H1 (cell line): ENCODE measurements at regions not wholly inside any gene's neighbourhood (a gene's known extent, or its start where the extent isn't known, plus 50 kb on each side); places are given as distances from the start of the nearest gene placed in this dataset.

Experiments
- BACH1 ChIP-seq: IDR thresholded peaks from 2 replicates; pipeline ENCODE4 v1.6.1; 2012; ENCODE audit warnings: low read length, improper control_type of control experiment
- CHD2 ChIP-seq: IDR thresholded peaks from 2 replicates; pipeline ENCODE4 v1.6.1; 2012; ENCODE audit warnings: low read length, improper control_type of control experiment
- CHD7 ChIP-seq: fragments of 300-600 bp; sonication (generic); IDR thresholded peaks from 2 replicates; pipeline ENCODE4 v1.7.1; 2012; ENCODE audit warnings: low read length, moderate library complexity, mild to moderate bottlenecking, inconsistent platforms; ENCODE audit not compliant: insufficient replicate concordance
- EP300 ChIP-seq, 2 experiments: IDR thresholded peaks; 1 replicate in 1 of 2; 2 replicates in 1 of 2; pipeline ENCODE4 v1.6.1; 2011 to 2012; ENCODE audit warnings: low read depth in 2 of 2, low read length in 2 of 2, mild to moderate bottlenecking in 2 of 2, borderline replicate concordance in 1 of 2, inconsistent platforms in 1 of 2, moderate library complexity in 1 of 2
- FOSL1 ChIP-seq: IDR thresholded peaks from 2 replicates; pipeline ENCODE4 v1.6.1; 2011; ENCODE audit warnings: mild to moderate bottlenecking, low read depth, low read length, moderate library complexity; ENCODE audit not compliant: insufficient read depth
- KDM1A ChIP-seq: fragments of 200-600, 300-600 bp; sonication (generic); IDR thresholded peaks from 2 replicates; pipeline ENCODE4 v1.7.1; 2016; ENCODE audit warnings: mild to moderate bottlenecking, low read length, borderline replicate concordance
- MAFK ChIP-seq: IDR thresholded peaks from 2 replicates; pipeline ENCODE4 v1.6.1; 2012; ENCODE audit warnings: low read depth, mild to moderate bottlenecking, improper control_type of control experiment, low read length
- NRF1 ChIP-seq: IDR thresholded peaks from 2 replicates; pipeline ENCODE4 v1.6.1; 2011; ENCODE audit warnings: mild to moderate bottlenecking, low read depth, low read length, improper control_type of control experiment
- RNF2 ChIP-seq: fragments of 200-900, 300-1000 bp; sonication (generic); IDR thresholded peaks from 2 replicates; pipeline ENCODE4 v1.7.1; 2016; ENCODE audit warnings: borderline replicate concordance, low read depth, mild to moderate bottlenecking, antibody characterized with exemption, low read length; ENCODE audit not compliant: poor library complexity, severe bottlenecking; ENCODE audit errors: missing control alignments
- TEAD4 ChIP-seq: IDR thresholded peaks from 2 replicates; pipeline ENCODE4 v1.6.1; 2012; ENCODE audit warnings: low read depth, low read length, inconsistent platforms, mixed read lengths

GRCh38 chr2:181203412-181203811, 223.0 kb downstream of the UBE2E3 start (continued):
- no peak for TF ChIP-seq CHD7
- no peak for TF ChIP-seq NRF1
- TF ChIP-seq CHD2 = no peak
- no peak for TF ChIP-seq EP300 (IDR thresholded peaks at IDR 0.05; ENCODE audit: borderline replicate concordance in 1 of 2, low read depth in 2 of 2, low read length in 2 of 2)
- no peak for TF ChIP-seq TEAD4
- no peak for TF ChIP-seq FOSL1
- TF ChIP-seq KDM1A = no peak
- TF ChIP-seq RNF2 = no peak
- TF ChIP-seq MAFK = no peak
- TF ChIP-seq BACH1 = no peak
